GM18907 (cell line): ENCODE measurements at regions not wholly inside any gene's neighbourhood (a gene's known extent, or its start where the extent isn't known, plus 50 kb on each side); places are given as distances from the start of the nearest gene placed in this dataset.

Experiments
- ATAC-seq: cut with Tn5 transposase; IDR thresholded peaks from one replicate; pipeline ENCODE4 v1.9.1; 2021; ENCODE audit warnings: mild to moderate bottlenecking, moderate library complexity; ENCODE audit not compliant: unreplicated experiment

DNA sequence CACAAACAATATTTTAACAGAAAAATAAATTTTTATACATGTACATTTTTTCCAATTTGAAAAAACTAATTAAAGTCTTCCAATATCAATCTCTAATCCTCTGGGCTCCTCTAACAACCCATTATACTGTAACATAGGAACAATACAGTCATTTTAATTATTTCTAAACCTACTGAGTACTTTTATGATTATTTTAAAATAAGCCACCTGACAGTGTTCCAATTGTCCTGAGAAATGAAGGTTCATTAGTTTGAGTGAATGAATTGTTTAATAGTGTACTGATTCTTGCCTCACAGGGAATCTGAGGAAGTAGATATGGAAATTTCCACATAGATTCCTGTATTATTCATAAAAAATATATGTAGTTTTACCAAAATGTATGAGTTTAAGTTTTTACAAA is 123.1 kb upstream of the EYS start:
- no peak for ATAC-seq

DNA sequence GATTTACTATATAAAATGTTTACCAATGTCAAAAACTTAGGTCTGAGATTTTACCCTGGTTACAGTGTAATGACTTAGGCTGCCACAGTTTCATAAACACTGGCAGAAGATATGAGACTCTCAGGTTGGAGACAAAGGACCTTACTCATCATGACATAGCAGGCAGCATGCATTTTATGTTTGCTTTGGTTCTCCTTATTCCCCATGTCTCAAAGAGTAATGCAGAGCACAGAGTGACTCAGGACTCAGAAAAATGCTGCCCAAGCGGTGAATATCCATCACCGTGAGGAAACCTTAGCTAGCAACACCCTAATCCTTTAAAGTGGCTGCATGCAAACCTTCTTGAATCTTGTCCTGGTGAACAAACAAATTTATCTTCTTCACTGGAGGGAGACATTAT is 112.1 kb upstream of the EYS start:
- no peak for ATAC-seq

DNA sequence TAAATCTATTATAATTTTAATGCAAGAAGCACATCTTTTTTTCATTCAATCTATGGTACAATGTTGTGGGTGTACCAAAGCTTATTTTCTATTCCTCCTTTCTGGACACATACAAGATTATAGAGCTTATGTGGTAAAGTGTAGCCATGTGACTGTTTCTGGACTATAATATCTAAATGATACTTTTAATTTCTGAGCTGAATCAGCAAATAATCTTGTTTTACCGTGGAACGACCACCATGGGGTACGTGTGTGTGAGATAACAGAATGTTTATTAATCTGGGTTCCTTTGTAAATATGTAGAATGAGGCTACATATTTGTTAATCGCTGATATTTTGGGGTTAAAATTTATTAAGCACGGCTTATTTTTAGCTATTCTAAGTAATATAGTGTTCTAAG is 111.5 kb upstream of the EYS start:
- ATAC-seq = no peak

DNA sequence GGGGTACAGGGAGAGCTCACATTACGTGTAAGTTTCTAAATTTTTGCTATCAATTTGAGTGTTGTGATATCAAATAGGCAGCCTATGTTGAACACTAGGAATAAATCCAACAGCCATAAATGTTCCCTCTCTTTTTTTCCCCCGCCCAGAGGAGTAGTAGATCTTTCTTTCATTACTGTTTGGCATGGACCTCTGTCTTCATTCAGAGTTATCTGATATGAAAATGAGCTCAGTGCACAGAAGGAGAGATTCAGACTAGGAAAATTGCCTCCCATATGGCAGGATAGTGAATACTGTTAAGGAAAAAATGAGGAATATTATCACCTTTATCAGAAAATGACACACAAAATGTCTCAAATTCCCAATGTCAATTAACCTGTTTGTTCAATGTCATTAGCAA is 110.0 kb upstream of the EYS start:
- ATAC-seq = no peak

DNA sequence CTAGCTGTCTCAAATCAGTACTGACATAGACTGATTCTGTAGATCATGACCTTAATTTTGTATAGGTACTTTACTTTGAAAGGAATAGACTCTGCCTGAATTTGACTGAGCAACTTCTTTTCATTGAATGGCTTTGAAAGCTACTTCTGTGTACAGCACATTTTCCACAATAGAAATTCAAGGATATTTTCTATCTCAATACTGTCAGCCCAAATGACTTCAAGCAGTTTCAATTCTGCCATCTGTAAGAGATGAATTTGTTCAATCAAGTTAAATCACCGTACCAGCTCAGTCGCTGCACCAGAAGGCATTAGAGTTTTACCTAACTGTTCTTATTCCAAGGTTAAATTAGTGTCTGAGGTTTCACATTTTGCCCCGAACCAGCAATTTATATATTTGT is 107.0 kb upstream of the EYS start:
- no peak for ATAC-seq

DNA sequence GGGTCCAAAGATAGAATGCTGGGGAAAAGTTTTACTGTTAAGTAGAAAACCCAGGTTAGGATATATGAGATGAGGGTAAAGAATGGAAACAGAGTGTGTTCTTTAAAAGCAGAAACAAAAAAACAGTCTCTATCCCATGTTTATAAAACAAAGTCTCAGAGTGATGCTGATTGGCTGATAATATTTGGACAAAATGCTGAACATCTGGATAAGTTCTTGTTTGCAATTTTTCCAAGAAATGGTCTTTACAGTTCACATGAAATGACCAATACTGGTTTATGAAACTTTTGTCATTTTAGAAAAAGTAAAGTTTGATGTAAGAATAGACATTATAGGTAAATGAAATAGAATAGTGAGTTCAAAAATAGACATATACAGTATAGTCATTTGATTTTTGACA is 96.2 kb upstream of the EYS start:
- ATAC-seq = no peak

DNA sequence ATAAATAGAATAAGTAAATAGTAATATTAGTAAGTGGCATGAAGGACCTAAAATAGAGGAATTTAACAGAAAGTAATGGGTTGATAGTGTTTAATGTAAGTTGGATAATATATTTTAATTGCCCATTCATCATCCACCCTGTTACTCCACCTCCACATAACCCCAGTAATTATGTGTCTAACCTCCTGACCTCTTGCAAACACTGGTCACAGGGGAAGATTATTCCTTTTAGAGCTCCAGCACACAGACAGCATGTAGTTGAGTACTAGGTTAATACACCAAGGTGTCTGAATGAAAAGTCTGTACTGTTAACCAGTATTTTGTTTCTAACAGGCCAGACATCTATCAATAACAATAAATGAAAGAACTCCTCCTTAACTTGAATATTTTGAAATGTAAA is 92.4 kb upstream of the EYS start:
- no peak for ATAC-seq

DNA sequence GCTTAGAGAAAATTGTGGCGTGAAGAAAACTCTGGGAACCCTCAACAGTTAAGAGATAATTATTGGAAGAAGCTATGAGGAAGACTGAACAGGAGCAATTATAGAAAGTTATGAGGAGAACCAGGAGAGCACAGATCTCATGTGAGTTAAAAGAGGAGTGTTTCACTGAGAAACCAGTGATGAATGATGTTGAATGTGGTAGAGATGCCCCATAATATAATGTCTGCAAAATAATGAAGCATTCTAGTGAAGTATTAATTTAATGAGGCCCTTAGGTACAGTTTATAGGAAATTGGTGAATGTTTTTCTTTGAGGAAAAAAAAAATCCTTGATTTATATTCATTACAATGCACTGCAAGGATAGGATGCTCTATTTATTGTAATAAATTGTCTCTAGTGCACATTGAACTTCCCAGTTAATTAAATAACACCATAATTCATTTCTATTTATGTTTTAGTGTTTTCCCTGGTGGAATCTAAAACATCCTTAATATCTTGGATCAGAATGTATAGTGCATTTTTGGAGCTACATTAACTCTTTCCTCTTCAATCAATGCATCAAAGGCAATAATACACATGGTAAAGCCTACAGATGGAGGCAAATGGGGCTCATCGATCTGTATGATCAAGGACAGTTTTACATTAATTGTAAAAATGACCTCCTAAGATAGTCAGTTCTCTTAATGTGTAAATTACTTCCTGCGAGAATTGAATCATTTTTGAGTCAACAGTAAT is 91.4 kb upstream of the EYS start:
- no peak for ATAC-seq

DNA sequence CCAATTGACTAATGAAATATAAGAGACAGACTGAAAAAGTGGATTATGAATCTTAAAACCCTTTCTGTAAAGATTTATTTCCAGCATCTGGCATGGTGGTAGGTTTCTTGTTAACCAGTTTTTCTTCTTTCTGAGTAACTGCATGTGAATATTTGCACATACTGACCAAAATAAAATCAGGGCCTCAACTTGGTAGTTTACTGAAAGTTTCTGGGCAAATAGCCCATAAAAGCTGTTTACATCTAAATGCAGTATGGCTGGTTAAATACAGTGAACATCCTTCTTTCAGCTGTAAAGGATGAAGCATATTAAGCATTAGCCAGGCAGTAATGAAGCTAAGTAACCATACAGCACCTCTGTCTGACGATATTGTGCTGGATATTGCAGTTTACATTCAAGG is 83.6 kb upstream of the EYS start:
- ATAC-seq = no peak

DNA sequence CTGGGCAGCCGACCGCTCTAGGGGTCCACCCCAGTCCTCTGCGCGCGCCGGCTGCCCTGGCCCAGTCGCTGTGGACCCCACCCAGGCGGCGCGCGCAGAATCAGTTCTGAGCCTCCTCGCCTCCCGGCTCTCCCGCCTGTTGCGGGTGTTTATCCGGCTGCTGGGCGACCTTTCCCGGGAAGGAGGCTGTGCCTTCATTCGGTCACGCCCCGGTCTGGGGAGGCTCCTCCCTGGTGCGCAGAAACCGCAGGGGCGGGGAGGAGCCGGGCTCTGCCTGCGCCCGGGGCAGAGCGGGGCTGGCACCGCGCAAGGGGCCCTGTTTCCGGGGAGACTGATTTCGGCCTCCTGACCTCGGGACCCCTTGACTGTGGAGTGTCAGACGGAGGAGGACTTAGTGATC is 80.8 kb upstream of the EYS start:
- ATAC-seq = no peak

DNA sequence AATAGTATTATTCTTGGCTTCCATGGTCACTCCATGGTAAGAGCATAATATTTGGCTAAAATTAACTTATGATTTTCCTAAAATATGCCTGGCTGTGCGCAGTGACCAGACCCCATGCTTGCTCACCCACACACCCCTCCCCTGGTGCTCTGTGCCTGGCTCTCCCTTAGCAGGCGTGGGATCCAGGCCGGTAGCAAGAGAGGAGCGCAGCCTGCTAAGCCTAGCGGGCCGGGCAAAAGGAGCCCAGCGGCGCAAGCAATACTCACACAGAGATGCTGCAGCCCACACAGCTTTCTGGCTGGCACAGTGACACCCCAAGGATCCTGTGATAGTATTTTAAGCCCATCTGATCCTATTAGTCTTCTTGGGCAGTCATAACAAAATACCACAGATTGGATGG is 79.8 kb upstream of the EYS start:
- ATAC-seq = no peak

DNA sequence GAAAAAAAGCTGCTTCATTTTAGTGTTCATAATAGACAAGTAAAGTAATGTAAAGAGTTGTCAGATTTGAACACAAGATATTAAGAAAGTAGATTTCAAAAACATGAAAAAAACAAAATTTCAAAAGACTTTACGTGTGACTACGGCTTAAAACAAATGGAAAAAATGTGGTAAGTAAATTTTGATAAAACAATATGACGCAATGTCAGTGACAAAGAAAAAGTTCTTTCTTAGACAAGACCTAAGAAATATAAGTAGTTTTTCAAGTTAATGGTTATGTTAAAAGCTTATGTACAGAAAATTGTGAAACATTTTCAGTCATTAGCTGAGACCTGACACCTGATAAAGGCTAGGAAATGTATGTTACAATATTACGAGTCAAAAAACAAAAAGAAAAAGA is 73.7 kb upstream of the EYS start:
- no peak for ATAC-seq

DNA sequence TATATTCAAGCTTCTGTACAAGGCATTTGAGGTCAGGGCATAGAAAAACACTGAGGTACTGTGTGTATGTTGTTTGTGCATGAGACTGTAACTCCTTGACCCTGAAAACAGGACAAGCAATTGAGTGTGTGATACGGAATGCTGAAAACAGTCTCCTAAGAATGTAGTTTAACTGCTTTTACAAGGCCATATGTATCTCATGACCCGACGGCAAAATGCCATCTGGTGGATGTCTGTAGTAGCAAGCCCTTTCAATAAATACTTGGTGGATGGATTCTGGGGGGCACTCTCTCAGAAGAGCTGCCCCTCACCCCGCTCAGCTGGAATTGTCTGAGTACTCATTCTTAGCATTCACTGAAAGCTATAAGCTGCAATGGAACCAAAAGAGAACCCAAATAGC is 69.3 kb upstream of the EYS start:
- ATAC-seq = no peak

DNA sequence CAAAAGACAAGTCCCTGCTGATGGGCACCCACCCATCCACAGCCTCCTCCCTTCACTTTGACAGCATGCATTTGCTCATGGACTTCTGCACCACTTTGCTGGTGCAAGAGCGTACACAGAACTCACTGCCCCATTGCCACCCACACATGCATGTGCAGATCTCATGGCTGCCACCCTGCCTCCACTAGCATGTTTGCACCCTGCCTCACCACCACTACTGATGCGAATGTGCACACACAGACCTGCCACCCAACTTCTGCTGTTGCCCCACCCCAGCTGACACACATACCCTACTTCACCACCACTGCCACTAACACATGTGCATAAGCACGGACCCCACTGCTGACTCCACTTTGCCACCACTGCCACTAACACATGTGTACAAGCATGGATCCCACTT is 64.9 kb upstream of the EYS start:
- no peak for ATAC-seq

DNA sequence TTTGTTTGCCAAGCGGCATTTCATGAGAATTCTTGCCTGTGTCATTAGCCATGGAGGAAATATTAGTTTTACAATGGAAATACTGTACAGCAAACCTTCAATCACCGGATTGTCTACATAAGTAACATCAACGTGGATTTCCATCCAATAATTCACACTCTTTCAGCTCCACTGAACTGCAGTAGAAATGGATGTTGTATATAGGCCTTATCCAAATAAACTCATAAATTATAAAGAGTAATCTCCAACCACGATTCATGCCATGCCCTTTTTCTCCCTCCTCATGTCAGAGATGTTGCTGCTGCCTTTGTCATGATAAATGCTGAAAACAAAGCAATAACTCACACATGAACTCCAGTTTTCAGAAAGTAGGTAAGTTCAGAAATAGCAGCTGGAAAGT is 54.9 kb upstream of the EYS start:
- ATAC-seq = no peak

DNA sequence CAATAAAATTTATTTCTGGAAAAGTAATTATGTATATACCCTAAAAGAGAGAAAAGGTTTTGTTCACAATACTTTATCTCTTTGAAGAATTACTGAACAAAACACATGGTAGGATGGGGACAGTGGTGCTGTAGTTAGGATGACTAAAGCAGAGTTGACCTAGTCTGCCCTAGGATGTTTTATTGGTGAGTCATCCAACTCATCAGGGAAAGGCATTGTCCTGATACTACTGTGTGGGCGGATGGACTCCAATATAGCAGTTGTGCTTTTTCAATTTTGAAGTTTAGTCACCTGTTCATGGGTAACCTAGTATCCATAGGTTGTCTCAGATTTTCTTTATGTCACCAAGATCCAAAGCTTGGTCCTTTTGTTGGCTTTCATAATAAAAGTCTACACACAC is 53.3 kb upstream of the EYS start:
- ATAC-seq = no peak
